OCI-LY7 (cell line): ENCODE measurements at regions not wholly inside any gene's neighbourhood (a gene's known extent, or its start where the extent isn't known, plus 50 kb on each side); places are given as distances from the start of the nearest gene placed in this dataset.

ENCODE experiments used
- BruUV-seq: library from RNA; stranded (reverse); fragments of 400-500 nt; replicated peaks from 2 replicates; lab custom pipeline; 2021; lab: Mats Ljungman, UMichigan
- CTCF ChIA-PET: fragments of 300-600 bp; sonication (Branson Sonifier 250); formaldehyde crosslinking; loops from one replicate; lab custom pipeline; 2022; ENCODE audit warnings: antibody characterized with exemption; ENCODE audit not compliant: unreplicated experiment; lab: Charles Lee
- POLR2A ChIA-PET: fragments of 300-600 bp; sonication (Branson Sonifier 250); formaldehyde crosslinking; loops from one replicate; lab custom pipeline; 2022; ENCODE audit warnings: antibody characterized with exemption; lab: Charles Lee
- DNase-seq: peaks from one replicate; pipeline ENCODE4 v3.0.0-alpha.2; 2015; ENCODE audit warnings: low spot score
- H2AFZ ChIP-seq: fragments of 200-600 bp; sonication (generic), shearing (Covaris generic); 2 replicates; pipeline ENCODE4 v1.6.1; 2014; ENCODE audit warnings: mild to moderate bottlenecking, antibody characterized with exemption, low read length, moderate library complexity
- H3K27ac ChIP-seq: fragments of 200-600 bp; sonication (generic); 2 replicates; pipeline ENCODE4 v1.5.1; 2014; ENCODE audit warnings: mixed run types, low read depth, mild to moderate bottlenecking, moderate library complexity, low read length, inconsistent platforms; ENCODE audit not compliant: poor library complexity, severe bottlenecking
- H3K36me3 ChIP-seq: fragments of 200-600 bp; sonication (generic); 2 replicates; pipeline ENCODE4 v1.6.1; 2014; ENCODE audit warnings: mild to moderate bottlenecking, antibody characterized with exemption, low read length, moderate library complexity, mixed read lengths; ENCODE audit not compliant: insufficient read depth
- H3K4me1 ChIP-seq: fragments of 200-600 bp; sonication (generic); 2 replicates; pipeline ENCODE4 v1.5.1; 2014; ENCODE audit warnings: mild to moderate bottlenecking, low read length; ENCODE audit not compliant: insufficient read depth, poor library complexity, severe bottlenecking
- H3K4me2 ChIP-seq: fragments of 200-600 bp; sonication (generic); 2 replicates; pipeline ENCODE4 v1.6.1; 2014; ENCODE audit warnings: mild to moderate bottlenecking, low read length
- H3K4me3 ChIP-seq: fragments of 200-600 bp; sonication (generic); 2 replicates; pipeline ENCODE4 v1.5.1; 2014; ENCODE audit warnings: mild to moderate bottlenecking, low read depth, low read length; ENCODE audit not compliant: poor library complexity, severe bottlenecking
- H3K79me2 ChIP-seq: fragments of 200-600 bp; sonication (generic); 2 replicates; pipeline ENCODE4 v1.6.1; 2016; ENCODE audit warnings: low read depth, mild to moderate bottlenecking, low read length, moderate library complexity, mixed read lengths; ENCODE audit not compliant: insufficient read depth
- H3K9me2 ChIP-seq: fragments of 200-600 bp; sonication (generic); 2 replicates; pipeline ENCODE4 v1.6.1; 2016; ENCODE audit warnings: mild to moderate bottlenecking, low read length, mixed read lengths; ENCODE audit not compliant: insufficient read depth
- H3K9me3 ChIP-seq: fragments of 200-600 bp; sonication (generic); 2 replicates; pipeline ENCODE4 v1.6.1; 2014; ENCODE audit warnings: mild to moderate bottlenecking, mixed run types, low read length, mixed read lengths
- H4K20me1 ChIP-seq: fragments of 200-600 bp; sonication (generic); 2 replicates; pipeline ENCODE4 v1.6.1; 2014; ENCODE audit warnings: mild to moderate bottlenecking, antibody characterized with exemption, low read length, moderate library complexity, mixed read lengths; ENCODE audit not compliant: insufficient read depth
- CTCF ChIP-seq: fragments of 200-600 bp; sonication (generic); conservative IDR thresholded peaks from 2 replicates; pipeline ENCODE4 v1.5.1; 2014; ENCODE audit warnings: mild to moderate bottlenecking, antibody characterized with exemption, low read length, moderate library complexity, mixed read lengths
- EZH2phosphoT487 ChIP-seq: fragments of 200-600 bp; sonication (generic); IDR thresholded peaks from 2 replicates; pipeline ENCODE4 v1.6.1; 2018; ENCODE audit warnings: low read depth, borderline replicate concordance, mild to moderate bottlenecking, mixed run types, antibody characterized with exemption, low read length, moderate library complexity, mixed read lengths
- intact Hi-C: fragments of 100-400 bp; cut with micrococcal nuclease; formaldehyde crosslinking; loops from one replicate; pipeline ENCODE4 v1.10.0; 2022; ENCODE audit not compliant: unreplicated experiment

- CTCF ChIA-PET: no interaction called here
These were observed 797.2 kb upstream of the ADAMTS5 start for GRCh38 chr21:27764056-27764455.

GRCh38 chr21:27761623-27762022 lies 794.7 kb upstream of the ADAMTS5 start:
- H3K4me1 ChIP-seq: no peaks in the 10 kb centered on the region

More at GRCh38 chr21:27764056-27764455, 797.2 kb upstream of the ADAMTS5 start:
- BruUV-seq: no TSS peak
- POLR2A ChIA-PET: no interaction called here
- Histone ChIP-seq H3K4me3 (no peak overlapping the region), H3K9me2 (no peaks in the 10 kb centered on the region), H3K27ac (no peak overlapping the region), H3K9me3 (no peaks in the 10 kb centered on the region; the same call in 1 of the 2 replicates), H3K36me3 (no peaks in the 10 kb centered on the region), H2AFZ (no peak overlapping the region), H3K79me2 (no peaks in the 10 kb centered on the region), H3K4me2 (no peak overlapping the region), H3K4me1 (no peaks in the 10 kb centered on the region), H4K20me1 (no peaks in the 10 kb centered on the region)
- DNase-seq: no peak
- no peak for TF ChIP-seq CTCF
- intact Hi-C loops: no loop called here

DNA sequence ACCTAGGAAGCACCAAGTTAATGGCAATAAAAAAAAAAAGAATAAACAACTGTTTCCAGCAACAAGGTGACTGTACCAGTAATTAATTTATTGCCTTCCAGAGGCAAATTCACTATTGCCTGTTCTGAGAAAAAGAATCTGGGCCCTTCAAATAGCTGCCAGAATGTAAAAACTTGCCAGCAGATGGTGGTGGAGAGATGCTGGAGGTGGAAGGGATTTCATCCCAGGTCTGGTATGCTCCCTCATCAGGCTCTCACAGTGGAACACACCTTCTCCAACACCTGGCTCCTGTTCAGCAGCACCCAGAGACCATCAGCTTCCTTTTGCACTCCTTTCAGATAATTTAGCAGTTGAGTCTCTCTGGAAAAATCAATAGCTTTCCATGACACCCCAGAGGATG lies 792.9 kb upstream of the ADAMTS5 start:
- BruUV-seq: no TSS peak
- no peaks in the 10 kb centered on the region for H3K9me2 ChIP-seq
- H2AFZ ChIP-seq: no peak overlapping the region
- intact Hi-C loops: no loop called here
- H3K79me2 ChIP-seq: no peaks in the 10 kb centered on the region
- H3K27ac ChIP-seq: no peak overlapping the region
- no peaks in the 10 kb centered on the region for H3K4me1 ChIP-seq
- TF ChIP-seq CTCF (no peak), EZH2phosphoT487 (no peak)
- H4K20me1 ChIP-seq: no peaks in the 10 kb centered on the region
- H3K9me3 ChIP-seq: no peaks in the 10 kb centered on the region; the same call in 1 of the 2 replicates
- POLR2A ChIA-PET: no interaction called here
- no peaks in the 10 kb centered on the region for H3K36me3 ChIP-seq
- H3K4me2 ChIP-seq: no peak overlapping the region
- CTCF ChIA-PET: no interaction called here
- H3K4me3 ChIP-seq: no peak overlapping the region
- no peak for DNase-seq

More at GRCh38 chr21:27761623-27762022, 794.7 kb upstream of the ADAMTS5 start:
- H3K27ac ChIP-seq: no peak overlapping the region
- ChIA-PET POLR2A (no interaction called here), CTCF (no interaction called here)
- H3K9me3 ChIP-seq: no peaks in the 10 kb centered on the region; the same call in 1 of the 2 replicates
- no peak for TF ChIP-seq CTCF
- no peak for TF ChIP-seq EZH2phosphoT487
- no peak overlapping the region for H3K4me3 ChIP-seq
- intact Hi-C loops: no loop called here
- no TSS peak for BruUV-seq
- H2AFZ ChIP-seq: no peak overlapping the region
- H3K79me2 ChIP-seq: no peaks in the 10 kb centered on the region
- H4K20me1 ChIP-seq: no peaks in the 10 kb centered on the region
- H3K4me2 ChIP-seq: no peak overlapping the region
- H3K9me2 ChIP-seq: no peaks in the 10 kb centered on the region
- no peaks in the 10 kb centered on the region for H3K36me3 ChIP-seq
- DNase-seq: no peak
